GM19372 (cell line): ENCODE measurements at regions not wholly inside any gene's neighbourhood (a gene's known extent, or its start where the extent isn't known, plus 50 kb on each side); places are given as distances from the start of the nearest gene placed in this dataset.
"Not testable (repeated sequence)": the region's sequence is repeated elsewhere in the genome, so short reads cannot be mapped to it uniquely, and the experiment has no call there.

ENCODE experiments used
- ATAC-seq: cut with Tn5 transposase; IDR thresholded peaks from one replicate; pipeline ENCODE4 v1.9.1; 2021; ENCODE audit warnings: mild to moderate bottlenecking, low read depth, moderate library complexity; ENCODE audit not compliant: unreplicated experiment

- no peak for ATAC-seq
These were observed 140.2 kb upstream of the KCNK1 start for GRCh38 chr1:233473549-233474204.

- ATAC-seq, result no peak
These were observed 136.5 kb upstream of the KCNK1 start for GRCh38 chr1:233477359-233477758.

- ATAC-seq, result no peak
These were observed 135.3 kb upstream of the KCNK1 start for GRCh38 chr1:233478611-233479010.

- ATAC-seq, result no peak
These were observed 134.6 kb upstream of the KCNK1 start for GRCh38 chr1:233479110-233479890.

GRCh38 chr1:233480198-233480597 lies 133.7 kb upstream of the KCNK1 start:
- no peak for ATAC-seq

GRCh38 chr1:233482388-233482787 lies 131.5 kb upstream of the KCNK1 start:
- no peak for ATAC-seq

GRCh38 chr1:233485385-233485784 lies 128.5 kb upstream of the KCNK1 start:
- ATAC-seq, result no peak

DNA sequence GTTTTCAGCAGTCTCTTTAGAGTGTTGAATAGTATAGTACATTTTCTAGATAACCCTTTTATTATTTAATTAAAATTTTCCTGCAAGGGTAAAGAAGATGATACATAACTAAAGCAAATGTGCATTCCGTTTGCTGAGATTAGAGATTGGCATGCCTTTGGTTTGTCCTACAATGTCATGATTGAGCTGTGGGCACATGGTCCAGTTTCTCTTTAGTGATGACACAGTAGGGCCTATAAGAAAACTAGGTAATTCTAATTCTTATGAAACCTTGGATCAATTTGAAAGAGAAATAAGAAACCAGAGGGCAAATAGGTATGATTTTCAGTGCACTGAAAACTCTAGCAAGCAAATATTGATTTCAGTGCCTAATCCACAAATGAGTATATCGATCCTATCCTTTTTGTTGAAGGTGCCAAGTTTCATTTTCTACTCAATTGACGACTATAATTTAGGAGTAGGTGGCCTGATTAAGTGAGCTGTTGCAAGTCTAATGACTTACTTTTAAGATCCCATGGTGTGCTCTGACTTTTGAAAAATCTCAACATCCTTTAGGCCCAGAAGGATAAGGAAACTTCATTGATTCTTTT lies 128.0 kb upstream of the KCNK1 start:
- no peak for ATAC-seq

DNA sequence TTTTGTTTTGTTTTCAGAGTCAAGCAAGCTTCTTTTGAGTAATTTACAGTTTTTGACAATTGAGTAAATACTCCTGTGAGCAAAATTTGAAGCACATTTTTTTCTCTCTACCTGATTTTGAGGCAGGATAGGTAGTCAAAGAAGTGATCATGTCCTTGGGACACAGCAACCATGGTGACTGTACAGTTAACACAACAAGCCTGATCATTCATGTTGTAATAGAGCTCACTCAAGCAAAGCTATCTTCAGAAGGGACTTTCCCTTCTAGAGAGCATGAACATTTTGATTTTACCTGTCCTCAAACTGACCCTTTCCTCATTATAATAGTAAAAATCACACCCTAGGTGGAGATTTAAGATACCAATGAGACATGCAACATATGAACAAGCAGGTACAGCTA lies 126.5 kb upstream of the KCNK1 start:
- ATAC-seq, result no peak

DNA sequence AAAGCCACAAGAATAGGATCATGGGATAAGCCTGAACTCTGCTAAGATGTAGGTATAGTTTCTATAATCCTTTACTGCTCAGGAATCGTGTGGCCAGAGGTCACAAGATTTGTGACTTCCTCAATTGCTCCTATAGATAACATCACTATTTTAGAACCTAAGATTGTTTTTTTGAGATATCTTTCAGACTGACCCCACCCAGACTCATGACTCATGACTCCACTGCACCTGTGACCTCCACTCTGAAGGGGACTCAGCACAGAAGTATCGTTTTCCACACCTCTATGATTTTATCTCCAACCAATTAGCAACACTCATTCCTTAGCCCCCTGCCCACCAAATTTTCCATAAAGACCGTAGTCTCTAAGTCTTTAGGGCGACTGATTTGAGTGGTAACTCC lies 124.5 kb upstream of the KCNK1 start:
- ATAC-seq, result no peak

DNA sequence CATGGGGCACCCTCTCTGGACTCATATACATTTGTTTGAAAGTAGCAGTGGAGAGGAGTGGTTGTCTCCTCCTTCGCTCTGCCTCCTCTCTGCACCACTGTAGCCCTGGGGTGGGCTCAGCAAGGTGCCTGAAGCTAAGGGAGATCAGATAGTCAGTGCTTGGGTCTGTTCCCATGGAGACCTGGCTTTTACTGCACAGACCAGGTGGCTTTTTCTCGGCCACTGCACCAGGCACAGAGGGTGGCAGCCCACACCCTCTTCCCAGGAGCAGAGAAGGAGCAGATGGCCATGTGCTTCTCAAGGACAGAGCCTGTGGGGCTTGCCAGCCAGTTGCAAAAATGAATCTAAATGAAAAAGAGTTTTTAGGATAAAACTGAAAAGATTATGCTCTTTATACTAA lies 123.4 kb upstream of the KCNK1 start:
- no peak for ATAC-seq

DNA sequence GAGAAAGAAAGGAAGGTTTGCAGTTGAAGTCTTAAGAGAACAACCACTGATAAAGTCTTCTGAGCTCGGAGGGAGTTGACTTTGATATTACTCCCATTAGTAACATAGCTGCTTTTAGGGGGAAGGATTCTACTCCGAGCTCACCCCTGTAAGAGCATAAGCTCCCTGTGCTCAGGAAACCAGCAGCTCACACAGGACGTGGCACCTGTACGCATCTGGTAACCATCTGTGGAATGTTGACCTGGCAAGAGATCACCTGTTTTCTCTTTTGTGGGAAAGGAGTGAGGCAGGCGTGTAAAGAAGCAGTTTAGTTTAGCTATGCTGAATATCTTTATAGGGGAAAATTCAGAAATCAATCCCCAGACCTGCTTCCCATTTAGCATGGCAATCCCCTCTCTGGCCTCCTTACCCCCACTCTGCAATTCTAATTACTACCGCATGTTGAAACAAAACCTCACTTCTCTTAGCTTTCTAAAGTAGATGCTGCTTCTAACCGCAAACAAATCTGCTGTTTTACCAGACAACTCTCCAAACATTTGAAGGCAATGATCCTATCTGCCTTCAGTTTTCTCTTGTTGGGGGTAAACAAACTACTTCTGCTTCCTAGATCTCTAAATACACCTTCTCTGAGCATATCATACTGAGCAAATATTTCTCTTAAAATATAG lies 121.8 kb upstream of the KCNK1 start:
- ATAC-seq, result no peak

GRCh38 chr1:233496993-233497392 lies 116.9 kb upstream of the KCNK1 start:
- ATAC-seq, result no peak

DNA sequence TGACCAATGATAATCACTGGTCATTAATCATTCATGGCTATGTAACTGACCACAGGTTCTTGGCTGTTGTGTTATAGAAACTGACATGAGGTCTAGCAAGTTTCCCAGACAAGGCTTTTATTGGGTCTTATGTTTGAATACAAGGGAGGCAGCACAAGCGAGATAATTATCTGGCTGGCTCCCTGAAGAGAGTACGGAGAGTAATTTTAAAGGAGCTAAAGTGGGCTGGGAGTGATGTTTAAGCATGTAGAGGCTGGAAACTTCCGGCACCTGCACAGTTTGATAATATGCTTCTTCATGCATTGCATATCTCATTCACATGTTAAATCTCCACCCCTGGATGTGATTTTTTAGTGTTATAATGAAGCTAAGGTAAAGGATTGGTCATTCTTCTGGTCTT lies 116.2 kb upstream of the KCNK1 start:
- no peak for ATAC-seq

- ATAC-seq, result no peak
These were observed 113.8 kb upstream of the KCNK1 start for GRCh38 chr1:233500106-233500505.

DNA sequence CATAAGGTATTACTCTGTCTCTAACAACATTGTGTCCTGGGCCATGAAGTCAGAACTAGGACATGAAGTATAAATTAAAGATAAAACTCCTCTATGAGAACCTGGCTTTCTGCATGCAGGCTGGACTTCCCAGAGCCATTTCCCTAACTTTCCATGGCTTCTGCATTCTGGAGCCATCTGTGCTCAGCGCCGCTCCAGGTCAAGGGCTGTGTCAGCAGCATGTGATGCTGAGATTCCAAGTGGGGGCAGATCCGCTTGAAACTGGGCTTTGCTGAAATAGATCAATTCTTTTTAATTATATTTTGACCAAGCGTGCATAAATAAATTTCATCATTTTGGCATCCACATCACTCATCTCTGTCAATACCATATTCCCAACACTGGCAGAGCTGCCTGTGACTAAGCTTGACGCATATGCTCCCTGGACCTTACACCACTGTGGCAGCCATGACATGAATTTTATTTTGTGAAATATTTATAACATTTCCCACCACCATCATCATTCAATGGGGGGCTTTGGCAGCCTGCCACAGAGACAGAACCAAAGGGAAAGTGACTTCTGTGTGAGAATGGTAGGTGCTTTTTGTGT lies 110.4 kb upstream of the KCNK1 start:
- no peak for ATAC-seq

- no peak for ATAC-seq
These were observed 108.8 kb upstream of the KCNK1 start for GRCh38 chr1:233505130-233505529.

- ATAC-seq, result not testable (repeated sequence)
These were observed 108.0 kb upstream of the KCNK1 start for GRCh38 chr1:233505889-233506288.

DNA sequence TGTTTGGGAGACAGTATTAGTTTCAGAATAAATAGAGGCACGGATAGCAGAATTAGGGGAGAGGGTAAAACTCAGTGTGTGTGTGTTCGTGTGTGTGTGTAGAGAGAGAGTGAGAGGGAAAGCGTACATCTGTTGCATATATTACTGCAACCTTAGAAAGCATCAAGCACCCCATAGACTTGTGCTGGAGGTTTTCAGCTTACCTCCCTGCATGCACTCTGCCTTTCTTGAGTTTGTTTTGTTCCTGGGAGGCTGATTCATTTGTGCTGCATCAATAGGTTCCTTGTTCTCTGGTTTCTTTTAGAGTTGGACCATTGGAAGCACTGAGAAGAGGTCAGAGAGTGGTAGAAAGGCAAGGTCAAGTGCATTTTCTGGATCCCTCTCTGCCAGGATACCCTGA lies 104.4 kb upstream of the KCNK1 start:
- no peak for ATAC-seq

- ATAC-seq, result no peak
These were observed 101.4 kb upstream of the KCNK1 start for GRCh38 chr1:233512538-233512937.

DNA sequence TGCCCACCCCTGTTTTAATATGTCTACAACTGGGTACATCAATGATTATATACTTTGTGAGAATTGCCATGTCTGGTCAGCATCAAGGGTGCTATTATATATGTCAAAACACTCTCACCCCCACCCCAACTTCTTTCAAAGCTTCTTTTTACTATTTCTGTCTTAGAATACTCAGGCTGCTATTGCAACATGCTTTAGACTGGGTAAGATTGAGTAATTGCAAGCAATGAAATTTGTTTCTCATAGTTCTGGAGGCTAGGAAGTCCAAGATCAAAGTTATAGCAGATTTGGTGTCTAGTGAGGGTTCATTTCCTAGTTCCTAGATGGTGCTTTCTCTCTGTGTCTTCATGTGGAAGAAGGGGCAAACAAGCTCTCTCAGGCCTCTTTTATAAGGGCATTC lies 100.5 kb upstream of the KCNK1 start:
- no peak for ATAC-seq
